Medulla oblongata (tissue), 1 donor: ENCODE measurements at regions not wholly inside any gene's neighbourhood (a gene's known extent, or its start where the extent isn't known, plus 50 kb on each side); places are given as distances from the start of the nearest gene placed in this dataset.
"Not testable (repeated sequence)": the region's sequence is repeated elsewhere in the genome, so short reads cannot be mapped to it uniquely, and the experiment has no call there.

ENCODE experiments used
- DNase-seq: peaks from one replicate; pipeline ENCODE4 v3.0.0-alpha.2; 2015; ENCODE audit errors: extremely low spot score

- not testable (repeated sequence) for DNase-seq
Observed at GRCh38 chr12:68552605-68553195, 58.0 kb upstream of the RAP1B start.

GRCh38 chr12:68557011-68557730 is 53.5 kb upstream of the RAP1B start:
- DNase-seq = no peak

GRCh38 chr12:68559246-68559645 is 51.5 kb upstream of the RAP1B start:
- DNase-seq = no peak

GRCh38 chr12:68559984-68560850 is 50.5 kb upstream of the RAP1B start:
- DNase-seq = no peak

GRCh38 chr12:68560851-68561422 is 49.8 kb upstream of the RAP1B start:
- DNase-seq = no peak
